ENCODE measurements at regions not wholly inside any gene's neighbourhood (a gene's known extent, or its start where the extent isn't known, plus 50 kb on each side); places are given as distances from the start of the nearest gene placed in this dataset.

- TF ChIP-seq CTCF (IDR thresholded peaks at IDR 0.05 in 4 of 5, conservative IDR thresholded peaks at IDR 0.05 in 1 of 5) = no peak
- no peak for TF ChIP-seq POLR2A (IDR thresholded peaks at IDR 0.05)
Measured at GRCh38 chr13:52903320-52903719, 54.9 kb upstream of the PCDH8 start.
